ENCODE measurements at regions not wholly inside any gene's neighbourhood (a gene's known extent, or its start where the extent isn't known, plus 50 kb on each side); places are given as distances from the start of the nearest gene placed in this dataset.

DNA sequence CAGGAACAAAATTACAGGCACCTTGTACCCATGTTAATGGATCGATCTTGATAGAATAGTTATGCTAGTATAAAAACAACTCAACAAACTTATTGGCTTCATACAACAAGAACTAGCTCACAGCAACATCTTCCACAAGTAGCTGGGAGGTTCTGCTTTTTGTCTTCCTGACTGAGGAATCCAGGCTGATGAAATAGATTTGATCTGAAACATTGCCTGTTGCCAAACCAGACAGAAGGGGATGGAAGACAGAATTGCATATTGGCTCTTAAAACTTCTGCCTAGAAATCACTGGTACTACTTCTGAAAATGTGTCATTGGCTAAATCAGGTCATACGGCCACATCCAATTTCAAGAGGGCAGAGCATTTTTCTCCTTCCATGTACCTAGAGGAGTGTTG is 267.3 kb downstream of the RFC3 start:
- intact Hi-C loops (cut with DNase I) = no loop called here

DNA sequence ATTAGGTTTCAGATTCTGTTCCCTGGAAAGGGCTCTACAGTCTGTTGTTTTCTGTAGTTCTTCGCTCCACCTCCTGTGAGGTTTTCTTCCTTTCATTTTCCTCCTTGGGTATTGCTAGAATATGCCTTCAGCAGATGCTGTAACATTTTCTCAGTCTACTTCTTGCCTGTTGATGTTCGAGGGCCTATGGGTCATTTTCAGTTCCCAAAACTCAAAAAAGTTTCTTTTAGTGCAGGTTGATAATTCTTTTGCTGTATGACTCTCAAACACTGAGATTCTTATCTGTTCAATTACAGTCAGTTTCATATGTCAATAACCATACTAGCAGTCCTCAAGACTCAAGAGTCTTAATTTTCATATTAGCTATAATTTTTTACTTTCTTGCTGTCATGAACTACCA is 268.3 kb downstream of the RFC3 start:
- Histone ChIP-seq H3K36me3 (no peaks in the 10 kb centered on the region), H3K4me1 (no peaks in the 10 kb centered on the region), H3K4me3 (no peak overlapping the region), H3K9me3 (peaks cover 0 to 7% (median 5%) of the 10 kb centered on the region in 3 donors), H3K27ac (no peak overlapping the region), H3K27me3 (no peaks in the 10 kb centered on the region)
- intact Hi-C loops (cut with DNase I) = no loop called here
- no peak for TF ChIP-seq POLR2A (IDR thresholded peaks at IDR 0.05)
- TF ChIP-seq, protein P1, sequence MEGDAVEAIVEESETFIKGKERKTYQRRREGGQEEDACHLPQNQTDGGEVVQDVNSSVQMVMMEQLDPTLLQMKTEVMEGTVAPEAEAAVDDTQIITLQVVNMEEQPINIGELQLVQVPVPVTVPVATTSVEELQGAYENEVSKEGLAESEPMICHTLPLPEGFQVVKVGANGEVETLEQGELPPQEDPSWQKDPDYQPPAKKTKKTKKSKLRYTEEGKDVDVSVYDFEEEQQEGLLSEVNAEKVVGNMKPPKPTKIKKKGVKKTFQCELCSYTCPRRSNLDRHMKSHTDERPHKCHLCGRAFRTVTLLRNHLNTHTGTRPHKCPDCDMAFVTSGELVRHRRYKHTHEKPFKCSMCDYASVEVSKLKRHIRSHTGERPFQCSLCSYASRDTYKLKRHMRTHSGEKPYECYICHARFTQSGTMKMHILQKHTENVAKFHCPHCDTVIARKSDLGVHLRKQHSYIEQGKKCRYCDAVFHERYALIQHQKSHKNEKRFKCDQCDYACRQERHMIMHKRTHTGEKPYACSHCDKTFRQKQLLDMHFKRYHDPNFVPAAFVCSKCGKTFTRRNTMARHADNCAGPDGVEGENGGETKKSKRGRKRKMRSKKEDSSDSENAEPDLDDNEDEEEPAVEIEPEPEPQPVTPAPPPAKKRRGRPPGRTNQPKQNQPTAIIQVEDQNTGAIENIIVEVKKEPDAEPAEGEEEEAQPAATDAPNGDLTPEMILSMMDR (IDR thresholded peaks at IDR 0.05) = no peak
- no peak for DNase-seq
- WGBS, 2 donors = 81 to 89% methylated on average over 2 of the region's 2 CpGs

More for the DNA sequence above, 267.3 kb downstream of the RFC3 start:
- TF ChIP-seq, protein P1 (IDR thresholded peaks at IDR 0.05) = no peak
- no peak for TF ChIP-seq POLR2A (IDR thresholded peaks at IDR 0.05)
- Histone ChIP-seq H3K9me3 (peaks cover 0 to 7% (median 5%) of the 10 kb centered on the region in 3 donors), H3K36me3 (no peaks in the 10 kb centered on the region), H3K27ac (no peak overlapping the region), H3K27me3 (no peaks in the 10 kb centered on the region), H3K4me1 (no peaks in the 10 kb centered on the region), H3K4me3 (no peak overlapping the region)
- no peak for DNase-seq
- 95 to 97% methylated on average over 2 of the region's 2 CpGs for WGBS, 2 donors

DNA sequence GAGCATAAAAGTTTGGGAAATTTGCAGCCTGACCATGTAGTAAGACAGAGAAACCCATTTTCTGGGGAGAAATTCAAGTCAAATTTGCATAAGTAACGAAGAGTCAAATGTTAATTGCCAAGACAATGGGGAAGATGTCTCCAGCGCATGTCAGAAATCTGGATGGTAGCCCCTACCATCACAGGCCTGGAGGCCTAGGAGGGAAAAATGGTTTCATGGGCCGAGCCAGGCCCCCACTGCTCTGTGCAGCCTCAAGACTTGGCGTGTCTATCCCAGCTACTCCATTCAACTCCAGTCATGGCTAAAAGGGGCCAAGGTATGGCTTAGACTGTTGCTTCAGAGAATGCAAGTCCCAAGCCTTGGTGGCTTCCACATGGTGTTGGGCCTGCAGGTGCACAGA is 269.8 kb downstream of the RFC3 start:
- WGBS, 2 donors = 81 to 91% methylated on average over 4 of the region's 4 CpGs
- no peaks in the 10 kb centered on the region for H3K27me3 ChIP-seq
- no peak overlapping the region for H3K4me3 ChIP-seq
- H3K4me1 ChIP-seq = no peaks in the 10 kb centered on the region
- H3K27ac ChIP-seq = no peak overlapping the region
- peaks cover 0 to 7% (median 5%) of the 10 kb centered on the region in 3 donors for H3K9me3 ChIP-seq
- no peaks in the 10 kb centered on the region for H3K36me3 ChIP-seq
- no peak for TF ChIP-seq POLR2A (IDR thresholded peaks at IDR 0.05)
- TF ChIP-seq, protein P1 (IDR thresholded peaks at IDR 0.05) = no peak
- intact Hi-C loops (cut with DNase I) = no loop called here
- no peak for DNase-seq

DNA sequence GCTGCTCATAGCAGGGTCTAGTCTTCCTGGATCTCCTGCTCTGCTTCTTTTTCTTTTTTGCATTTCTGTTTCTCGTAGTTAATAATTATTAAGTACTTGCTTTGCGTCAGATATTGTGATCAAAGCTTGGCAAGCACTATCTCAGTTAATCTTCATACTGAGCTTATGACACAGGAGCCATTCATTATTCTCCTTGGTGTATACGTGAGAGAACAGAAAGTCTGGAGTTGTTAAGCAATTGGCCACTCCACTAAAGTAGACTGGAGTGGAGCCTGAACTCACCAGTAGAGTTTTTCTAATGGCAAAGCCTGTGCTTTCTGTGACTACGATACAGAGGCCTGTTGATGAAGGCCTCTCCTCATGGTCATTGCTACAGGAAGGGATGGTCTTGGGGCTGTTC is 285.9 kb downstream of the RFC3 start:
- TF ChIP-seq POLR2A (IDR thresholded peaks at IDR 0.05) = no peak
- TF ChIP-seq, protein P1 (IDR thresholded peaks at IDR 0.05) = no peak
- H3K4me3 ChIP-seq = no peak overlapping the region
- H3K27ac ChIP-seq = no peak overlapping the region
- no peaks in the 10 kb centered on the region for H3K9me3 ChIP-seq
- no peaks in the 10 kb centered on the region for H3K36me3 ChIP-seq
- no peak for DNase-seq
- no peaks in the 10 kb centered on the region for H3K27me3 ChIP-seq
- 76 to 87% methylated on average over 4 of the region's 4 CpGs for WGBS, 2 donors
- no peaks in the 10 kb centered on the region for H3K4me1 ChIP-seq
- intact Hi-C loops (cut with DNase I) = no loop called here

DNA sequence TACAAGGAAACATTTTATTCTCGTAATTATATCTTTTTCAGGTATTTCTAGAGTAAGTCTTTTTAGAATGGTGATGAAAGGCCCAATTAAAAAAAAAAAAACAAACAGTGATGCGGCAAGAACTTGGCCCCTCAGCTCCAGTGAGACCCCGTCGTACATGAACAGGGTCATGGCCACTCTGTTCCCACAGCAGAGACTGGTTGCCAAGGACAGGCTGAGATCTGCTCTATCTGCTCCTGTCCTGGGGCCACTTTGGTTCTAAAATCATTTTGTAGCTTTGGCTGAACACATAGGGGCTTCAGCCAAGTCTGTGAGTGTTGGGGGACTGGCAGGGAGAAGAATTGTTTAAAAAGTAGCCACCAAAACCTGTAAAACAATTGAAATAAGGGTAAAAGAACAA is 286.9 kb downstream of the RFC3 start:
- Histone ChIP-seq H3K4me1 (no peaks in the 10 kb centered on the region), H3K4me3 (no peak overlapping the region), H3K27me3 (no peaks in the 10 kb centered on the region), H3K27ac (no peak overlapping the region), H3K36me3 (no peaks in the 10 kb centered on the region), H3K9me3 (peaks cover 0 to 8% (median 3%) of the 10 kb centered on the region in 3 donors)
- WGBS, 2 donors = 83 to 87% methylated on average over 4 of the region's 4 CpGs
- intact Hi-C loops (cut with DNase I) = no loop called here
- no peak for TF ChIP-seq POLR2A (IDR thresholded peaks at IDR 0.05)
- TF ChIP-seq, protein P1 (IDR thresholded peaks at IDR 0.05) = no peak
- DNase-seq = no peak

Measured in esophagus squamous epithelium (tissue), 5 donors.